Activated CD4-positive, alpha-beta T cell treated with anti-CD3 and anti-CD28 coated beads for 4 hours (primary cell): ENCODE measurements at regions not wholly inside any gene's neighbourhood (a gene's known extent, or its start where the extent isn't known, plus 50 kb on each side); places are given as distances from the start of the nearest gene placed in this dataset.
"Not testable (repeated sequence)": the region's sequence is repeated elsewhere in the genome, so short reads cannot be mapped to it uniquely, and the experiment has no call there.

ENCODE experiments used
- DNase-seq, 2 donors: peaks; one replicate each; pipeline ENCODE4 v3.0.0-alpha.2; 2020

DNA sequence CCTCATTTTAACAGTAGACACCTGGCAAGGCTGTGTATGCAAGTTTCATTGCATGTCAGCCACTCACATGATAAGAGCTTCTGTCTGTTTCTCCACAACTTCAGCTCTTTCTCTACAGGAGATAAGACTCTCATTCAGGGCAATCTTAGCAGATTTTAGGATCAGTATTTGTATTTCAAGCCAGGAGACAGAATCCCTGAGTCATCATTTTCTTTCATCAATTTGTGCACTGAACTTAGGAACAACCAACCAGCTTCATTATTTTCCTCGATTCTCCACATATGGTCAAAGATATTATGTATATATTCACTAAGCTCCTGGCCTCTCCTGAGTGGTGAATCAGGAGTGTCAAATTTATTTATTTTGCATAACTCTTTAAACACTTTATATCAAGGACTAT is 181.8 kb upstream of the CCNH start:
- no peak for DNase-seq

- no peak for DNase-seq
Observed at GRCh38 chr5:87589587-87589986, 176.9 kb upstream of the CCNH start.

GRCh38 chr5:87588316-87588715 is 175.6 kb upstream of the CCNH start:
- DNase-seq: no peak

DNA sequence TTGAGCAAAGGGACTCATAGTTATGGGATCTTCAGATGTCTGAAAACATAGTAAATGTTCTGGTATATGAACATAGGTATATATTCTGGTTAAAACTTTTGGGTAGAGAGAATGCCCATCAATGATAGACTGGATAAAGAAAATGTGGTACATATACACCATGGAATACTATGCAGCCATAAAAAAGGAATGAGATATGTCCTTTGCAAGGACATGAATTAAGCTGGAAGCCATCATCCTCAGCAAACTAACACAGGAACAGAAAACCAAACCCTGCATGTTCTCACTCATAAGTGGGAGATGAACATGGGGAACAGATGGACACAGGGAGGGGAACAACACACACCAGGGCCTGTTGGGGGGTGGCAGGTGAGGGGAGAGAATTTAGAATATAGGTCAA is 171.0 kb upstream of the CCNH start:
- DNase-seq: not testable (repeated sequence)

GRCh38 chr5:87582149-87582548 is 169.4 kb upstream of the CCNH start:
- no peak for DNase-seq

GRCh38 chr5:87581661-87582060 is 168.9 kb upstream of the CCNH start:
- DNase-seq: no peak

DNA sequence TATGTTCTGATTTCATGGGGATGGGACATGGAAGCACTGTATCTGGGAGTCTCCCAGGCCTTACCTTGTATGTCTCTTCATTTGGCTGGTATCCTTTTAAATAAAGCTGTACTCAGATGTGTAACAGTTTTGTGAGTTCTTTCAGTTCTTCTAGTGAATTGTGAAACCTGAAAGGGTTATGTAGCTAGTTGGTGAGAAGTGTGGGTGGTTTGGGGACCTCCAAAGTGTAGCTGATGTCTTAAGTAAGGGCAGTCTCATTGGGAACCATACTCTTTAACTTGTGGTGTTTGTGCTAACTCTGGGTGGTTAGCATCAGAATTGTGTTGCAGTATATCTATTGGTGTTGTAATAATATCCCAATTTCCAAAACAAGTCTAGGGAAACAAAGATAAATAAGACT is 166.9 kb upstream of the CCNH start:
- no peak for DNase-seq

DNA sequence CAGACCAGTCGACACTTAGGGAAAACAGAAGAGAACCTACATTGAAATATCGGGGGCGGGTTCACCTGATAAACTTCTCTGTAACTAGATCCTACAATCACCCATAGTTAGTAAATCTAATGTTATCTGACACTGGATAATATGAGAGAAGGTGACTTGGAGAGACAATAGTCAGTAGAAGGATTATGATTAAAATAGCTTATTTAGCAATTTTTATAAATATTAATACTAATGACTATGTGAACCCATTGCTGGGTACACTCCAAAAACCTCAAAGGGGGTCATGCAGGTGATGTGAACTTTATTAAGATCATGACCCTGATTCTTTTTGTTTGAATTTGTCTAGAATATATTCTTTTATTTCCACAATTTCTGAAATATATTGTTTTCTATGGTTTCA is 164.1 kb upstream of the CCNH start:
- no peak for DNase-seq

DNA sequence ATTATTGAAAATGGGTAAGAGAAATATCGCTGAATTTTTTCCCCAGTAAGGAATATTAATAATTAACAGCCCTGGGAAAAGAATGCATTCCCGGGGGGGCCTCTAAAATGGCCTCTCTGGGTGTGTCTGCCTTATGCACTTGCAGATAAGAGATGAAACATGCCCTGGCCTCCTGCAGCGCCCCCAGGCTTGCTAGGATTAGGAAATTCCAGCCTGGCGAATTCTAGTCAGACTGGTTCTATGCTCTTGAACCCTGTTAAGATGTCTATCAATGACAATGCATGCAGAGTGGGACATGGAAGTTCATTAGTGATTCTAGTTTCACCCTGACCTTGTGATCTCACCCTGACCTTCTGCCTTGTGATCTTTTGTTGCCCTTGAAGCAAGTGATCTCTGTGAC is 163.6 kb upstream of the CCNH start:
- DNase-seq: not testable (repeated sequence)

DNA sequence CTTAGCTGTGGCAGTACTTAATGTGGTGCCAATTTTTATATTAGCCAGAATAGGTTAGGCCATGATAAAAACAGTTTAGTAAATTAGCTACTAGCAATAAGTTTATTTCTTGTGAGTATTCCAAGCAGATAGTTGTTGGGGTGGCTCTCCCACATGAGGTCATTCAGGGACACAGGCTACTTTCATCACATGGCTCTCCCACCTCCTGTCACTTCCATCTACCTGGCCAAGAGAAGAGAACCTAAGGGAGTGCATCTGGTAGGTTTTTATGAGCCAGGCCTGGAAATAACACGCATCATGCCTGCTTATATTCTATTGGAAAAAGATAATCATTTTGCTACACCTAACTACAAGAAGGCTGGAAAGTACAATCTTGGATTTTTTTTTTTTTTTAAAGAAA is 161.4 kb upstream of the CCNH start:
- DNase-seq: no peak

- DNase-seq: no peak
Observed at GRCh38 chr5:87572611-87573010, 159.9 kb upstream of the CCNH start.

GRCh38 chr5:87572090-87572489 is 159.4 kb upstream of the CCNH start:
- no peak for DNase-seq

GRCh38 chr5:87570366-87570765 is 157.6 kb upstream of the CCNH start:
- DNase-seq: no peak

GRCh38 chr5:87562068-87562467 is 149.3 kb upstream of the CCNH start:
- DNase-seq: no peak

- DNase-seq: no peak
Observed at GRCh38 chr5:87560528-87560927, 147.8 kb upstream of the CCNH start.

DNA sequence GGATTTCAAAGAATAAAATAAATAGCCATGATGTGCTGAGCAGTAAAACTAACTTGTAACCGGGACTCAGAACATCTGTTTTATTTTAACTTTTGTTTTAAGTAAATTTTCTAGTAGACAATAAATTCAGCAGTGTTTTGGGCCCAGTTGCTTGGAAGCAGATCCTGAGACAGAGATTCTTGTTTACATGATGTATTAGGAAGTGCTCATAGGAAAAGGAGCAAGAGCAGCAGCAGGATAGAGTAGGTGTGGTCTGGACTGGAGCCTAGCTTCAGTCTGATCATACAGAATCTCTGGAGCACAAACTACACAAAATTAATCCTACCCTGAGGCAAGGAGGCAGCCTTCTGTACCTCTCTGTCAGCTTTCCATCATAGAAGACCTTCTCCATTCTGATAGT is 139.2 kb upstream of the CCNH start:
- DNase-seq: no peak

- no peak for DNase-seq
Observed at GRCh38 chr5:87541676-87542075, 128.9 kb upstream of the CCNH start.

DNA sequence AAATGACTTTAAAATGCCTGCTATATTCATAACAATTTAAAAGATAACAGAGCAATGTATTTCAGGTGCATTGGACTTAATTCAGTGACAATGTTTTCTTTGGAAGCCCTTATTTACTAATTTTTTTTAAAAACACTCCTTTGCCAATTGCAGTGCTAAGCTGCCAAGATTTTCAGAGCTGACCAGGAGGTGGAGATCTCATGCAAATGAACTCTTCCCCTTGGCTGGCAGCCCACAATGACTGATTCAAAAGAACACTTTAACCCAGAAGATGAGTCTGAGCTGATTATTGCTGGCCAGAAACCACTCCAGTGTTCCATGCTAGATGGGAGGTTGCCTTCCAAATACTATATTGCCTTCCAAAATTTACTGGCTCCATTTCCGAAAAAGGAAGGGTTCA is 128.3 kb upstream of the CCNH start:
- no peak for DNase-seq

DNA sequence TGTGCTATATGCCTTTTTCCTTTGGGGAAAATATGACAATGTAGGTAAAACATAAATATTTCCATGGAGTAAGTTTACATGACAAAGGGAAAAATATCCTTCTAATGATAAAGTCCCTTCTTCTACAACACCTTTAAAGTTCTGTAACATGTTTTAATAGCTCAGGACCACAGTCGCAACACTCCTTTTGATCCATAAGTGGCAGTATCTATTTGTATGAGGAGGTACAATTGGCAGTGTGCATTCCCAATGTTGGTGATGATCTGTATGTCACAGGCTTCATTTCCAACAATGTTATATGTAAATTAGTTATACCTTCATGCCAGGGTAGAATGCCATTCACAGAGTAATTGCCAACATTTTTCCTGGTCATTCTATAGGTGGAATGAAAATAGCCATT is 127.1 kb upstream of the CCNH start:
- no peak for DNase-seq

DNA sequence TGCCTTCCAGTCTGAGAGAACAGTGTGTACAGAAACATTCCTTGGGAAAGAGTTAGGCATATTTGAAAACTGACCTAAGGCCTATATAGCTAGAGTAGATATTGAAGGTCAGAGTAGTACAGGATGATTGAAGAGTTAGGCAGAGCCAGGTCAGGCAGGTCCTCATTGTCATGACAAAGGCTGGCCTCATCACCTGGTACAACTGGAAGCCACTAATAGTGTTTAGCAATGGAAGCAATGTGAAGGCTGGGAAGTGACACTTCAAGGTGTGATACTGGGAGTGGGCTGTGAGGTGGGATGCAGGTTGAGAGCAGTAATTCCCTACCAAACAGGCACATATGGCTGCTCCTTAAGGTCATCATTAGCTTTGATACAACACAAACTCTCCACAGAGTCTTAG is 123.6 kb upstream of the CCNH start:
- DNase-seq: no peak

- no peak for DNase-seq
Observed at GRCh38 chr5:87535706-87536105, 123.0 kb upstream of the CCNH start.

GRCh38 chr5:87529486-87530076 is 116.9 kb upstream of the CCNH start:
- no peak for DNase-seq

- DNase-seq: no peak
Observed at GRCh38 chr5:87526131-87526530, 113.4 kb upstream of the CCNH start.

GRCh38 chr5:87524217-87524616 is 111.5 kb upstream of the CCNH start:
- no peak for DNase-seq

- not testable (repeated sequence) for DNase-seq
Observed at GRCh38 chr5:87511778-87512177, 99.0 kb upstream of the CCNH start.

- no peak for DNase-seq
Observed at GRCh38 chr5:87503004-87503403, 90.3 kb upstream of the CCNH start.
